ENCODE measurements at regions not wholly inside any gene's neighbourhood (a gene's known extent, or its start where the extent isn't known, plus 50 kb on each side); places are given as distances from the start of the nearest gene placed in this dataset.
"Not testable (repeated sequence)": the region's sequence is repeated elsewhere in the genome, so short reads cannot be mapped to it uniquely, and the experiment has no call there.

GRCh38 chr13:85990397-85990796 lies 191.2 kb upstream of the SLITRK6 start:
- CTCF ChIA-PET = no interaction called here
- Mint-ChIP-seq H3K27me3 (ENCODE audit: unreplicated experiment) (no peaks in the 10 kb centered on the region), H3K4me1 (ENCODE audit: low read depth, unreplicated experiment) (no peaks in the 10 kb centered on the region), H3K4me3 (ENCODE audit: low read depth, unreplicated experiment) (no peak overlapping the region), H3K27ac (ENCODE audit: unreplicated experiment) (no peak overlapping the region), H3K9me3 (ENCODE audit: low read depth, unreplicated experiment) (no peaks in the 10 kb centered on the region), H3K36me3 (ENCODE audit: insufficient read depth, unreplicated experiment) (no peaks in the 10 kb centered on the region)
- BruUV-seq (replicated peaks) = no TSS peak
- DNase-seq = no peak
- TF ChIP-seq CTCF (IDR thresholded peaks at IDR 0.05; ENCODE audit: unreplicated experiment) = no peak
- intact Hi-C loops (cut with micrococcal nuclease; ENCODE audit: unreplicated experiment) = no loop called here

DNA sequence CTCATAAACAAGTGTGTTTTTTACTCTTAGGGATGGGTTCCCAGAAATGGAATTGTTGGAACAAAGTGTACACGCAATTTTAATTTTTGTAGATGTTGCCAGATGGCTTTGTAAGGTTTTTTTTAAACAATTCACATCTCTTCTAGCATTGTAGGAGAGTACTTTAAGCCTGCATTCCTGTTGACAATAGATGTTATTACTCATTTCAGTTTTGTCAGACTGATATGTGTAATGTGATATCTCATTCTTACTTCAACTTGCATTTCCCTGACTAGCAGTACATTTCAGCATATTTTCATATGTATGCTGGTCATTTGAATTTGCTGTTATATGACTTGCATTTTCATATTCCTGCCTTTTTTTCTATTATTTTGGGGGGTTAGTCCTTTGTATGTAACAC lies 186.6 kb upstream of the SLITRK6 start:
- no TSS peak for BruUV-seq (replicated peaks)
- H3K36me3 Mint-ChIP-seq (ENCODE audit: insufficient read depth, unreplicated experiment) = no peaks in the 10 kb centered on the region
- no peak overlapping the region for H3K4me3 Mint-ChIP-seq (ENCODE audit: low read depth, unreplicated experiment)
- no peak overlapping the region for H3K27ac Mint-ChIP-seq (ENCODE audit: unreplicated experiment)
- no peaks in the 10 kb centered on the region for H3K4me1 Mint-ChIP-seq (ENCODE audit: low read depth, unreplicated experiment)
- no peaks in the 10 kb centered on the region for H3K9me3 Mint-ChIP-seq (ENCODE audit: low read depth, unreplicated experiment)
- CTCF ChIA-PET = no interaction called here
- intact Hi-C loops (cut with micrococcal nuclease; ENCODE audit: unreplicated experiment) = no loop called here
- no peak for TF ChIP-seq CTCF (IDR thresholded peaks at IDR 0.05; ENCODE audit: unreplicated experiment)
- H3K27me3 Mint-ChIP-seq (ENCODE audit: unreplicated experiment) = no peaks in the 10 kb centered on the region
- DNase-seq = no peak

GRCh38 chr13:85982102-85982501 lies 182.9 kb upstream of the SLITRK6 start:
- Mint-ChIP-seq H3K4me1 (ENCODE audit: low read depth, unreplicated experiment) (no peaks in the 10 kb centered on the region), H3K27me3 (ENCODE audit: unreplicated experiment) (no peaks in the 10 kb centered on the region), H3K4me3 (ENCODE audit: low read depth, unreplicated experiment) (no peak overlapping the region), H3K36me3 (ENCODE audit: insufficient read depth, unreplicated experiment) (no peaks in the 10 kb centered on the region), H3K9me3 (ENCODE audit: low read depth, unreplicated experiment) (no peaks in the 10 kb centered on the region), H3K27ac (ENCODE audit: unreplicated experiment) (no peak overlapping the region)
- no peak for DNase-seq
- TF ChIP-seq CTCF (IDR thresholded peaks at IDR 0.05; ENCODE audit: unreplicated experiment) = no peak
- no TSS peak for BruUV-seq (replicated peaks)
- intact Hi-C loops (cut with micrococcal nuclease; ENCODE audit: unreplicated experiment) = no loop called here
- CTCF ChIA-PET = no interaction called here

DNA sequence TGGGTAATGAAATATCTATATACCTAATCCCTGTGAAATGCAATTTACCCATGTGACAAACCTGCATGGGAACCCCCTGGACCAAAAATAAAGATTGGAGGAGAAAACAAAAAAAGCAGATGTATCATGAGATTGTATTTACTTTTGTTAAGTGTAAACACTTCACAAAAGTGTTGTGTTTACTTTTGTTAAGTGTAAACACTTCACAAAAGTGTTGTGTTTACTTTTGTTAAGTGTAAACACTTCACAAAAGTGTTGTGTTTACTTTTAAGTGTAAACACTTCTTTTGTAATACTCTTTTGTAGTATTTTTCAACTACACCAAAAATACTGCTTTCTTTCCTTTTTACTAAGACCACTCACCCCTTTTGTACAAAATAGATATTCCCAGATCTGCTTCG lies 181.2 kb upstream of the SLITRK6 start:
- intact Hi-C loops (cut with micrococcal nuclease; ENCODE audit: unreplicated experiment); BruUV-seq (replicated peaks); H3K27ac Mint-ChIP-seq (ENCODE audit: unreplicated experiment); H3K4me1 Mint-ChIP-seq (ENCODE audit: low read depth, unreplicated experiment); DNase-seq; H3K36me3 Mint-ChIP-seq (ENCODE audit: insufficient read depth, unreplicated experiment); H3K27me3 Mint-ChIP-seq (ENCODE audit: unreplicated experiment); H3K4me3 Mint-ChIP-seq (ENCODE audit: low read depth, unreplicated experiment); H3K9me3 Mint-ChIP-seq (ENCODE audit: low read depth, unreplicated experiment); CTCF ChIA-PET: not testable (repeated sequence)

DNA sequence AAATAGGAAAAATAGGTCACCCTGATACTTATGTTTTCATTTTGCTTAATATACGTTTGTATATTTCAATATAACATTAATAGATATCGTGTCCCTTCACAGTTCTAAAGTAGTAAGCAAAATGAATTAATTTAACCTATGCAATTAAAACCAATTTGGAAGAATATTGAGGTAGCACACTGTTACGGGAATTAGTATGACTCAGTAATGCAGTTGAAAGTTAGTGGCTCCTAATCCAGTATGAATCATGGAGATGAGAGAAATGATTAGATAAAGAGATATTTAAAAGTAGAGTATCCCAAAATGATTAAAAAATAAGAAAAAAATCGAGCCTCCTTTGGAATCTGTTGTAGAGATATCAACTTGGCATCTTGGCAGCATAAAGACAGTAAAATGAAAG lies 177.0 kb upstream of the SLITRK6 start:
- intact Hi-C loops (cut with micrococcal nuclease; ENCODE audit: unreplicated experiment) = loop anchor here (10.0 kb wide), 1 partner anchor 1299 kb away; no protein-coding TSS in a partner anchor
- Mint-ChIP-seq H3K4me1 (ENCODE audit: low read depth, unreplicated experiment) (no peaks in the 10 kb centered on the region), H3K9me3 (ENCODE audit: low read depth, unreplicated experiment) (no peaks in the 10 kb centered on the region), H3K4me3 (ENCODE audit: low read depth, unreplicated experiment) (no peak overlapping the region), H3K27ac (ENCODE audit: unreplicated experiment) (no peak overlapping the region), H3K36me3 (ENCODE audit: insufficient read depth, unreplicated experiment) (no peaks in the 10 kb centered on the region), H3K27me3 (ENCODE audit: unreplicated experiment) (no peaks in the 10 kb centered on the region)
- no TSS peak for BruUV-seq (replicated peaks)
- no peak for DNase-seq
- no peak for TF ChIP-seq CTCF (IDR thresholded peaks at IDR 0.05; ENCODE audit: unreplicated experiment)
- CTCF ChIA-PET = no interaction called here
